SK-N-SH treated with all-trans-retinoic acid at 6 μM for 48 hours (cell line): ENCODE measurements at regions not wholly inside any gene's neighbourhood (a gene's known extent, or its start where the extent isn't known, plus 50 kb on each side); places are given as distances from the start of the nearest gene placed in this dataset.

Experiments used
- ATAC-seq: fragments of 200-7000 bp; cut with Tn5 transposase; 3 replicates; pipeline ENCODE4 v1.9.1; 2020; ENCODE audit warnings: mild to moderate bottlenecking, moderate library complexity
- BACH2 ChIP-seq: fragments of 250-450 bp; sonication (Bioruptor Pico); IDR thresholded peaks from 2 replicates; pipeline ENCODE4 v1.9.0; 2021; ENCODE audit warnings: mild to moderate bottlenecking, borderline replicate concordance
- CREB5 ChIP-seq: fragments of 250-450 bp; sonication (Bioruptor Pico); IDR thresholded peaks from 2 replicates; pipeline ENCODE4 v1.5.1; 2020; ENCODE audit warnings: low read depth, mild to moderate bottlenecking, moderate library complexity
- CSRNP3 ChIP-seq: fragments of 250-450 bp; sonication (Bioruptor Pico); IDR thresholded peaks from 2 replicates; pipeline ENCODE4 v1.5.1; 2021; ENCODE audit warnings: mild to moderate bottlenecking, moderate library complexity
- ESRRG ChIP-seq: fragments of 250-450 bp; sonication (Bioruptor Pico); IDR thresholded peaks from 2 replicates; pipeline ENCODE4 v1.6.1; 2021; ENCODE audit warnings: mild to moderate bottlenecking
- ISL1 ChIP-seq: fragments of 250-450 bp; sonication (Bioruptor Pico); IDR thresholded peaks from 2 replicates; pipeline ENCODE4 v2.1.2; 2022; ENCODE audit warnings: mild to moderate bottlenecking, moderate library complexity
- OSR1 ChIP-seq: fragments of 250-450 bp; sonication (Bioruptor Pico); IDR thresholded peaks from 2 replicates; pipeline ENCODE4 v1.8.0; 2022; ENCODE audit warnings: moderate library complexity, mild to moderate bottlenecking, inconsistent platforms
- PATZ1 ChIP-seq: fragments of 250-450 bp; sonication (Bioruptor Pico); IDR thresholded peaks from 2 replicates; pipeline ENCODE4 v1.8.0; 2020; ENCODE audit warnings: mild to moderate bottlenecking, moderate library complexity, borderline replicate concordance
- RARB ChIP-seq: fragments of 250-450 bp; sonication (Bioruptor Pico); IDR thresholded peaks from 2 replicates; pipeline ENCODE4 v1.8.0; 2021; ENCODE audit warnings: mild to moderate bottlenecking, moderate library complexity
- SNAI2 ChIP-seq: fragments of 250-450 bp; sonication (Bioruptor Pico); IDR thresholded peaks from 2 replicates; pipeline ENCODE4 v1.5.0; 2020; ENCODE audit warnings: mild to moderate bottlenecking, moderate library complexity
- TCF4 ChIP-seq: fragments of 250-450 bp; sonication (Bioruptor Pico); IDR thresholded peaks from 2 replicates; pipeline ENCODE4 v1.8.0; 2021; ENCODE audit warnings: mild to moderate bottlenecking, moderate library complexity, borderline replicate concordance
- TOX ChIP-seq: fragments of 250-450 bp; sonication (Bioruptor Pico); IDR thresholded peaks from 2 replicates; pipeline ENCODE4 v1.8.0; 2021; ENCODE audit warnings: mild to moderate bottlenecking, moderate library complexity, borderline replicate concordance
- TSHZ2 ChIP-seq: fragments of 250-450 bp; sonication (Bioruptor Pico); IDR thresholded peaks from 2 replicates; pipeline ENCODE4 v1.5.0; 2020; ENCODE audit warnings: mild to moderate bottlenecking, moderate library complexity
- ZC3H10 ChIP-seq: fragments of 250-450 bp; sonication (Bioruptor Pico); IDR thresholded peaks from 2 replicates; pipeline ENCODE4 v1.5.1; 2021; ENCODE audit warnings: mild to moderate bottlenecking, moderate library complexity
- ZFP30 ChIP-seq: fragments of 450-650 bp; formaldehyde crosslinking; IDR thresholded peaks from 2 replicates; pipeline ENCODE4 v1.5.0; 2022; ENCODE audit warnings: mild to moderate bottlenecking, moderate library complexity
- ZNF565 ChIP-seq: fragments of 450-650 bp; formaldehyde crosslinking; conservative IDR thresholded peaks from 2 replicates; pipeline ENCODE4 v1.5.0; 2020; ENCODE audit warnings: low read depth, mild to moderate bottlenecking, moderate library complexity
- ZNF70 ChIP-seq: fragments of 450-650 bp; formaldehyde crosslinking; IDR thresholded peaks from 2 replicates; pipeline ENCODE4 v1.5.0; 2020; ENCODE audit warnings: mild to moderate bottlenecking, moderate library complexity
- ZNF8 ChIP-seq: fragments of 450-650 bp; formaldehyde crosslinking; IDR thresholded peaks from 2 replicates; pipeline ENCODE4 v1.5.0; 2020; ENCODE audit warnings: mild to moderate bottlenecking, moderate library complexity

- TF ChIP-seq ESRRG (no peak), TSHZ2 (no peak), RARB (CRISPR knock-in tag) (no peak), CSRNP3 (CRISPR knock-in tag) (no peak)
- no peak for ATAC-seq
Measured at GRCh38 chr11:114977651-114978050, 299.3 kb downstream of the NXPE2 start.

- no peak for ATAC-seq
- TF ChIP-seq SNAI2 (CRISPR knock-in tag): no peak
- TF ChIP-seq BACH2 (CRISPR knock-in tag): no peak
- no peak for TF ChIP-seq CREB5
Measured at GRCh38 chr11:114982141-114982540, 303.8 kb downstream of the NXPE2 start.

- ATAC-seq: no peak; the same call in 2 of the 3 replicates
- TF ChIP-seq TSHZ2 (peak; percentile 39; the same call in 1 of the 2 replicates), ZNF70 (CRISPR knock-in tag) (no peak), TOX (no peak), PATZ1 (CRISPR knock-in tag) (no peak), ZNF565 (CRISPR knock-in tag) (no peak), CREB5 (no peak), ZC3H10 (CRISPR knock-in tag) (no peak), TCF4 (CRISPR knock-in tag) (peak; percentile 80; the same call in 1 of the 2 replicates), CSRNP3 (CRISPR knock-in tag) (no peak), ISL1 (no peak), ZFP30 (CRISPR knock-in tag) (no peak), OSR1 (CRISPR knock-in tag) (no peak), ZNF8 (CRISPR knock-in tag) (no peak), SNAI2 (CRISPR knock-in tag) (no peak)
Measured at GRCh38 chr11:114984611-114985163, 306.4 kb downstream of the NXPE2 start.
